Vagina (tissue), 2 donors: ENCODE measurements at regions not wholly inside any gene's neighbourhood (a gene's known extent, or its start where the extent isn't known, plus 50 kb on each side); places are given as distances from the start of the nearest gene placed in this dataset.

ENCODE experiments used
- CTCF ChIP-seq, 3 experiments: fragments of 450-650 bp in 2 of 3; fragments of 200-600 bp in 1 of 3; sonication (generic) in 1 of 3; IDR thresholded peaks; one replicate each; pipeline ENCODE4 v1.5.1; 2017 to 2019; ENCODE audit warnings: antibody characterized with exemption in 3 of 3, mild to moderate bottlenecking in 2 of 3, moderate library complexity in 2 of 3
- POLR2A ChIP-seq, 2 donors: fragments of 450-650 bp; IDR thresholded peaks; one replicate each; pipeline ENCODE4 v1.6.1; 2017; ENCODE audit warnings: antibody characterized with exemption in 2 of 2, mild to moderate bottlenecking in 2 of 2, moderate library complexity in 2 of 2
- POLR2AphosphoS5 ChIP-seq, 2 donors: sonication (generic); formaldehyde crosslinking; IDR thresholded peaks; one replicate each; pipeline ENCODE4 v1.9.0; 2017; ENCODE audit warnings: antibody characterized with exemption in 2 of 2, mild to moderate bottlenecking in 2 of 2, low read depth in 1 of 2; ENCODE audit not compliant: insufficient read depth in 1 of 2

- TF ChIP-seq CTCF (IDR thresholded peaks at IDR 0.05) (no peak), POLR2A (IDR thresholded peaks at IDR 0.05) (no peak), POLR2AphosphoS5 (IDR thresholded peaks at IDR 0.05; ENCODE audit: insufficient read depth in 1 of 2, low read depth in 1 of 2) (no peak)
Observed at GRCh38 chr13:54614726-54615125, 1586.1 kb downstream of the OLFM4 start.
